NOMO-1 treated with dmso at 0.1 percent for 144 hours (cell line): ENCODE measurements at regions not wholly inside any gene's neighbourhood (a gene's known extent, or its start where the extent isn't known, plus 50 kb on each side); places are given as distances from the start of the nearest gene placed in this dataset.

Experiments
- DNase-seq: peaks from one replicate; lab custom pipeline; 2025; ENCODE audit not compliant: unreplicated experiment; lab: John Stamatoyannopoulos, UW

GRCh38 chr16:63982741-63983140 lies 1139.1 kb downstream of the CDH11 start:
- no peak for DNase-seq

GRCh38 chr16:63982110-63982509 lies 1139.8 kb downstream of the CDH11 start:
- DNase-seq, result no peak

- DNase-seq, result no peak
Measured at GRCh38 chr16:63981639-63982038, 1140.2 kb downstream of the CDH11 start.

- no peak for DNase-seq
Measured at GRCh38 chr16:63980763-63981162, 1141.1 kb downstream of the CDH11 start.

GRCh38 chr16:63978240-63978639 lies 1143.6 kb downstream of the CDH11 start:
- DNase-seq, result no peak

GRCh38 chr16:63976345-63976744 lies 1145.5 kb downstream of the CDH11 start:
- DNase-seq, result no peak

GRCh38 chr16:63975669-63976068 lies 1146.2 kb downstream of the CDH11 start:
- no peak for DNase-seq

GRCh38 chr16:63967966-63968365 lies 1153.9 kb downstream of the CDH11 start:
- DNase-seq, result no peak

GRCh38 chr16:63960321-63960720 lies 1161.5 kb downstream of the CDH11 start:
- no peak for DNase-seq

- no peak for DNase-seq
Measured at GRCh38 chr16:63947022-63947421, 1174.8 kb downstream of the CDH11 start.

GRCh38 chr16:63945806-63946205 lies 1176.1 kb downstream of the CDH11 start:
- no peak for DNase-seq

GRCh38 chr16:63943566-63943965 lies 1178.3 kb downstream of the CDH11 start:
- no peak for DNase-seq

GRCh38 chr16:63938661-63939060 lies 1183.2 kb downstream of the CDH11 start:
- DNase-seq, result no peak

- DNase-seq, result no peak
Measured at GRCh38 chr16:63933841-63934240, 1188.0 kb downstream of the CDH11 start.

GRCh38 chr16:63928421-63928820 lies 1193.4 kb downstream of the CDH11 start:
- DNase-seq, result no peak

- no peak for DNase-seq
Measured at GRCh38 chr16:63925221-63925620, 1196.6 kb downstream of the CDH11 start.

GRCh38 chr16:63922560-63922959 lies 1199.3 kb downstream of the CDH11 start:
- no peak for DNase-seq

GRCh38 chr16:63921737-63922295 lies 1200.0 kb downstream of the CDH11 start:
- no peak for DNase-seq

GRCh38 chr16:63913290-63913689 lies 1208.6 kb downstream of the CDH11 start:
- no peak for DNase-seq

- no peak for DNase-seq
Measured at GRCh38 chr16:63907251-63907650, 1214.6 kb downstream of the CDH11 start.

- no peak for DNase-seq
Measured at GRCh38 chr16:63904930-63905329, 1216.9 kb downstream of the CDH11 start.

GRCh38 chr16:63904182-63904581 lies 1217.7 kb downstream of the CDH11 start:
- no peak for DNase-seq

- no peak for DNase-seq
Measured at GRCh38 chr16:63896383-63897109, 1225.3 kb downstream of the CDH11 start.
